Lower lobe of right lung (tissue), 2 donors: ENCODE measurements at regions not wholly inside any gene's neighbourhood (a gene's known extent, or its start where the extent isn't known, plus 50 kb on each side); places are given as distances from the start of the nearest gene placed in this dataset.

ENCODE experiments used
- ATAC-seq, 2 donors: fragments of 200-7000 bp; cut with Tn5 transposase; one replicate each; pipeline ENCODE4 v1.9.1; 2020 to 2022; ENCODE audit warnings: mild to moderate bottlenecking in 2 of 2, moderate library complexity in 2 of 2
- DNase-seq: peaks from one replicate; pipeline ENCODE4 v3.0.0-alpha.2; 2020
- H3K27ac ChIP-seq: fragments of 200-600 bp; one replicate; pipeline ENCODE4 v1.8.0; 2022
- H3K27me3 ChIP-seq: fragments of 200-600 bp; one replicate; pipeline ENCODE4 v1.8.0; 2022; ENCODE audit warnings: low read depth
- H3K36me3 ChIP-seq: fragments of 200-600 bp; one replicate; pipeline ENCODE4 v1.8.0; 2022; ENCODE audit warnings: mild to moderate bottlenecking
- H3K4me1 ChIP-seq: fragments of 200-600 bp; one replicate; pipeline ENCODE4 v1.8.0; 2022
- H3K4me3 ChIP-seq: fragments of 200-600 bp; one replicate; pipeline ENCODE4 v1.8.0; 2022; ENCODE audit warnings: mild to moderate bottlenecking
- H3K9me3 ChIP-seq: fragments of 200-600 bp; one replicate; pipeline ENCODE4 v1.8.0; 2022
- CTCF ChIP-seq: fragments of 200-600 bp; IDR thresholded peaks from one replicate; pipeline ENCODE4 v1.8.0; 2022; ENCODE audit warnings: antibody characterized with exemption, mild to moderate bottlenecking
- intact Hi-C: fragments of 100-400 bp; cut with DNase I; formaldehyde crosslinking; loops from one replicate; pipeline ENCODE4 v1.11.0; 2022
- donor health status: DM: no; HTN: yes; CAD: no; lungs with severe emphysema.

- H3K27me3 ChIP-seq = no peaks in the 10 kb centered on the region
- intact Hi-C loops = no loop called here
- no peak for TF ChIP-seq CTCF
- no peaks in the 10 kb centered on the region for H3K9me3 ChIP-seq
- ATAC-seq = no peak
- no peaks in the 10 kb centered on the region for H3K4me1 ChIP-seq
- no peak overlapping the region for H3K27ac ChIP-seq
- no peaks in the 10 kb centered on the region for H3K36me3 ChIP-seq
- no peak overlapping the region for H3K4me3 ChIP-seq
- DNase-seq = no peak
These were observed 57.4 kb upstream of the EPHA4 start for GRCh38 chr2:221629468-221629867.

DNA sequence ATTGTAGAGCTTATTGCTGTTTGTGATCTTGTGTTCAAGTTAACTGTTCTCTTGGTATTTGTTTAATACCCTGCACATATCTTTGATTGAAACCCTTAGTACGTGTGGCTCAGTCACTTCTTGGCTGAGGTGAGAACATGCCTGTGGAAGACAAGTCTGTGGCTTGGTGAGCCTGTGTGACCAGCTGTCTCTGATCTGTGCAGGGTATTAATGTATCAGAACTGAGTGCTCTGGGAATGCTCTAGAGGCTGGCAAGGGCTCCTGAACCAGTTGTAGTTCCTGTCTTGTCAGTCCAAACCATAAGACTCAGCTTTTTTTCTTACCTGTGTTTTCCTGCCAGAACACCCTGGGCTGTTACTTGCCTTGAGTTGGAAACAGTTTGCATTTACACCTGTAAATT, 52.4 kb upstream of the EPHA4 start:
- ATAC-seq = no peak
- intact Hi-C loops = no loop called here

More for the DNA sequence above, 52.4 kb upstream of the EPHA4 start:
- DNase-seq = no peak
- Histone ChIP-seq H3K36me3 (no peaks in the 10 kb centered on the region), H3K27ac (no peak overlapping the region), H3K4me1 (no peaks in the 10 kb centered on the region), H3K27me3 (no peaks in the 10 kb centered on the region), H3K4me3 (no peak overlapping the region), H3K9me3 (no peaks in the 10 kb centered on the region)
- TF ChIP-seq CTCF = no peak
